CD14-positive monocyte (primary cell): ENCODE measurements at regions not wholly inside any gene's neighbourhood (a gene's known extent, or its start where the extent isn't known, plus 50 kb on each side); places are given as distances from the start of the nearest gene placed in this dataset.
"Not testable (repeated sequence)": the region's sequence is repeated elsewhere in the genome, so short reads cannot be mapped to it uniquely, and the experiment has no call there.

Source experiments
- DNase-seq, 3 donors: peaks; one replicate each; pipeline ENCODE4 v3.0.0-alpha.2; 2011 to 2022
- H2AFZ ChIP-seq: 2 replicates; pipeline ENCODE4 v1.6.0; 2012; ENCODE audit warnings: mild to moderate bottlenecking, low read depth, low read length, inconsistent platforms; ENCODE audit not compliant: insufficient read depth, poor library complexity, severe bottlenecking
- H3K27ac ChIP-seq, 2 donors: 1 replicate in 1 of 2; 2 replicates in 1 of 2; pipeline ENCODE4 v1.5.1; 2012 to 2013; ENCODE audit warnings: low read length in 2 of 2, control low read depth in 1 of 2, inconsistent platforms in 1 of 2, low read depth in 1 of 2, mild to moderate bottlenecking in 1 of 2
- H3K27me3 ChIP-seq, 2 donors: one replicate each; pipeline versions ENCODE4 v1.6.0 to v1.6.1; 2011 to 2013; ENCODE audit warnings: low read length in 2 of 2; ENCODE audit not compliant: control insufficient read depth in 2 of 2, insufficient read depth in 2 of 2
- H3K36me3 ChIP-seq, 2 donors: replicated peaks in 1 of 2; 1 replicate in 1 of 2; 2 replicates in 1 of 2; pipeline versions ENCODE4 v1.5.1 to v1.6.1; 2012 to 2013; ENCODE audit warnings: low read length in 2 of 2, control low read depth in 1 of 2, inconsistent platforms in 1 of 2, mild to moderate bottlenecking in 1 of 2; ENCODE audit not compliant: insufficient read depth in 2 of 2, control insufficient read depth in 1 of 2
- H3K4me1 ChIP-seq, 2 donors: 1 replicate in 1 of 2; 2 replicates in 1 of 2; pipeline versions ENCODE4 v1.5.1 to v1.6.1; 2012 to 2013; ENCODE audit warnings: low read length in 2 of 2, control low read depth in 1 of 2, inconsistent platforms in 1 of 2, mild to moderate bottlenecking in 1 of 2, moderate library complexity in 1 of 2; ENCODE audit not compliant: insufficient read depth in 2 of 2, control insufficient read depth in 1 of 2
- H3K4me2 ChIP-seq: replicated peaks from 2 replicates; pipeline ENCODE3; 2012; ENCODE audit warnings: low read length, moderate library complexity, mild to moderate bottlenecking; ENCODE audit not compliant: poor library complexity, severe bottlenecking; ENCODE audit errors: extremely low read depth
- H3K4me3 ChIP-seq, 3 experiments: fragments of 200-600 bp in 1 of 3; sonication (generic) in 1 of 3; replicated peaks in 1 of 3; 1 replicate in 2 of 3; 2 replicates in 1 of 3; pipeline ENCODE4 v1.5.1; 2011 to 2013; ENCODE audit warnings: low read length in 3 of 3, mild to moderate bottlenecking in 3 of 3, control low read depth in 2 of 3, low read depth in 2 of 3, inconsistent platforms in 1 of 3, moderate library complexity in 1 of 3
- H3K79me2 ChIP-seq: 2 replicates; pipeline ENCODE4 v1.6.0; 2012; ENCODE audit warnings: mild to moderate bottlenecking, control low read depth, inconsistent platforms, low read length, moderate library complexity; ENCODE audit not compliant: insufficient read depth
- H3K9ac ChIP-seq: 2 replicates; pipeline ENCODE4 v1.6.0; 2017; ENCODE audit warnings: low read length, mild to moderate bottlenecking; ENCODE audit not compliant: insufficient read depth, poor library complexity, severe bottlenecking
- H3K9me3 ChIP-seq, 2 donors: replicated peaks in 1 of 2; 1 replicate in 1 of 2; 2 replicates in 1 of 2; pipeline versions ENCODE4 v1.5.1 to v1.6.1; 2012 to 2013; ENCODE audit warnings: low read length in 2 of 2, control low read depth in 1 of 2; ENCODE audit not compliant: control insufficient read depth in 1 of 2, insufficient read depth in 1 of 2
- H4K20me1 ChIP-seq: 2 replicates; pipeline ENCODE4 v1.6.0; 2012; ENCODE audit warnings: mild to moderate bottlenecking, low read length, control low read depth, moderate library complexity; ENCODE audit not compliant: insufficient read depth
- H3K27ac Mint-ChIP-seq, 7 donors: one replicate each; pipeline ENCODE4 v1.8.0; 2020; ENCODE audit warnings: mild to moderate bottlenecking in 7 of 7, mixed read lengths in 7 of 7, moderate library complexity in 6 of 7, inconsistent platforms in 2 of 7
- H3K27me3 Mint-ChIP-seq, 3 donors: one replicate each; pipeline ENCODE4 v1.8.0; 2021 to 2022; ENCODE audit warnings: low read depth in 3 of 3, mild to moderate bottlenecking in 3 of 3, mixed read lengths in 3 of 3, moderate library complexity in 3 of 3, inconsistent platforms in 1 of 3
- H3K36me3 Mint-ChIP-seq, 2 donors: one replicate each; pipeline ENCODE4 v1.8.0; 2020; ENCODE audit warnings: mixed read lengths in 2 of 2, inconsistent platforms in 1 of 2, mild to moderate bottlenecking in 1 of 2
- H3K4me1 Mint-ChIP-seq: one replicate; pipeline ENCODE4 v1.8.0; 2020; ENCODE audit warnings: mild to moderate bottlenecking, mixed read lengths
- H3K4me3 Mint-ChIP-seq, 2 donors: one replicate each; pipeline ENCODE4 v1.8.0; 2020; ENCODE audit warnings: mild to moderate bottlenecking in 2 of 2, mixed read lengths in 2 of 2, moderate library complexity in 1 of 2
- H3K9me3 Mint-ChIP-seq, 7 donors: one replicate each; pipeline ENCODE4 v1.8.0; 2020 to 2022; ENCODE audit warnings: mixed read lengths in 7 of 7, mild to moderate bottlenecking in 6 of 7, moderate library complexity in 6 of 7, inconsistent platforms in 2 of 7
- CTCF ChIP-seq: fragments of 200-600 bp; IDR thresholded peaks from one replicate; pipeline ENCODE4 v1.8.0; 2022; ENCODE audit warnings: antibody characterized with exemption, mild to moderate bottlenecking
- WGBS: methylation state at CpG from one replicate; pipeline ENCODE4 v1.1.5; 2013; ENCODE audit warnings: missing lambda C conversion rate; ENCODE audit not compliant: insufficient coverage; 5-methylcytosine and 5-hydroxymethylcytosine counted together
- intact Hi-C, 2 donors: fragments of 100-400 bp; cut with micrococcal nuclease; formaldehyde crosslinking; loops; one replicate each; pipeline versions ENCODE4 v1.15.0 to v1.15.1; 2023

DNA sequence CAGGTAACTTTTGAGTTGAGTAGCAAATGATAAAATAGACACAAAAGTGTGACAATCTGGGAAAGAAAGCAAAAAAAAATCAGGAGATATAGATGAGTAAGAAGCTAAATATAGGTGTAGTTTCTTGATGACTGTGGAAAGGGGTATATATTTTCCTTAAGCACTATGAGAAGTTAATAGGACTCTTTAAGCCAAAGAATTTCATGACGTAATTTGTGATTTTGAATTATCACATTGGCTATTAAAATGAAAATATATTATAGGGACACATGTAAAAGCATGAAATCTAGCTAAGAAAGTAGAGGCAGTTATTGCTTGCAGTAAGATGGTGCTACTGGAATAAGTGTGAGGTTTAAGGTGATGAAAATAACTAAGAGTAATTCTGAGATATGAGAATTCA is 759.1 kb downstream of the KCNT2 start:
- Mint-ChIP-seq H3K4me1 (no peaks in the 10 kb centered on the region), H3K36me3 (no peaks in the 10 kb centered on the region), H3K4me3 (no peak overlapping the region), H3K27ac (no peak overlapping the region), H3K27me3 (no peaks in the 10 kb centered on the region), H3K9me3 (peaks cover 0 to 4% (median 2%) of the 10 kb centered on the region in 7 donors)
- Histone ChIP-seq H3K27me3 (no peaks in the 10 kb centered on the region), H3K9ac (no peak overlapping the region), H4K20me1 (no peaks in the 10 kb centered on the region), H3K4me2 (no peak overlapping the region), H3K9me3 (no peaks in the 10 kb centered on the region), H3K27ac (no peak overlapping the region), H3K79me2 (no peaks in the 10 kb centered on the region), H3K4me3 (no peak overlapping the region), H3K4me1 (no peaks in the 10 kb centered on the region), H2AFZ (no peak overlapping the region), H3K36me3 (no peaks in the 10 kb centered on the region)
- no CpG with 5 or more reads among the region's 1 CpG for WGBS
- no peak for TF ChIP-seq CTCF
- no peak for DNase-seq
- intact Hi-C loops: no loop called here

- H3K4me1 ChIP-seq, H3K36me3 Mint-ChIP-seq, H3K4me3 Mint-ChIP-seq, H3K4me3 ChIP-seq, H2AFZ ChIP-seq, H3K9me3 ChIP-seq, H3K9ac ChIP-seq, H3K27me3 ChIP-seq, H3K4me1 Mint-ChIP-seq, intact Hi-C loops, H3K79me2 ChIP-seq, H3K4me2 ChIP-seq, H3K27ac ChIP-seq, H3K36me3 ChIP-seq, H4K20me1 ChIP-seq, DNase-seq, H3K27me3 Mint-ChIP-seq, H3K9me3 Mint-ChIP-seq: not testable (repeated sequence)
- WGBS: 89% methylated on average over 18 of the region's 19 CpGs
- H3K27ac Mint-ChIP-seq: peak overlapping the region in 1 of 7 donors; percentile 46
These were observed 760.0 kb downstream of the KCNT2 start for GRCh38 chr1:195847957-195848875.
